Activated CD8-positive, alpha-beta T cell treated with anti-CD3 and anti-CD28 coated beads for 36 hours (primary cell): ENCODE measurements at regions not wholly inside any gene's neighbourhood (a gene's known extent, or its start where the extent isn't known, plus 50 kb on each side); places are given as distances from the start of the nearest gene placed in this dataset.

Experiments used
- ATAC-seq: fragments of 200-7000 bp; cut with Tn5 transposase; one replicate; pipeline ENCODE4 v1.10.0; 2021; ENCODE audit warnings: mild to moderate bottlenecking, moderate library complexity
- CTCF ChIA-PET: fragments of 350-600 bp; sonication (Branson Sonifier 250); formaldehyde crosslinking; loops from one replicate; lab custom pipeline; 2021; ENCODE audit warnings: antibody characterized with exemption; lab: Charles Lee
- POLR2A ChIA-PET: fragments of 350-600 bp; sonication (Branson Sonifier 250); formaldehyde crosslinking; loops from one replicate; lab custom pipeline; 2021; ENCODE audit warnings: antibody characterized with exemption; lab: Charles Lee
- DNase-seq: peaks from one replicate; pipeline ENCODE4 v3.0.0-alpha.2; 2020
- H3K27ac Mint-ChIP-seq: one replicate; pipeline ENCODE4 v1.8.0; 2021; ENCODE audit warnings: mild to moderate bottlenecking, mixed read lengths
- H3K27me3 Mint-ChIP-seq: one replicate; pipeline ENCODE4 v1.8.0; 2021; ENCODE audit warnings: mixed read lengths
- H3K36me3 Mint-ChIP-seq: one replicate; pipeline ENCODE4 v1.8.0; 2021; ENCODE audit warnings: low read depth, mixed read lengths
- H3K4me1 Mint-ChIP-seq: one replicate; pipeline ENCODE4 v1.8.0; 2021; ENCODE audit warnings: low read depth, mixed read lengths
- H3K4me3 Mint-ChIP-seq: one replicate; pipeline ENCODE4 v1.8.0; 2021; ENCODE audit warnings: mild to moderate bottlenecking, moderate library complexity, mixed read lengths
- H3K9me3 Mint-ChIP-seq: one replicate; pipeline ENCODE4 v1.8.0; 2021; ENCODE audit warnings: mixed read lengths
- CTCF ChIP-seq: fragments of 200-600 bp; IDR thresholded peaks from one replicate; pipeline ENCODE4 v1.8.0; 2022; ENCODE audit warnings: antibody characterized with exemption, mild to moderate bottlenecking
- intact Hi-C: fragments of 100-400 bp; cut with micrococcal nuclease; formaldehyde crosslinking; loops from one replicate; pipeline ENCODE4 v1.10.0; 2022

GRCh38 chr4:74548561-74548960, 103.6 kb downstream of the AREG start:
- Mint-ChIP-seq H3K27me3 (no peaks in the 10 kb centered on the region), H3K27ac (no peak overlapping the region), H3K9me3 (no peaks in the 10 kb centered on the region), H3K4me3 (no peak overlapping the region), H3K4me1 (peaks cover 3% of the 10 kb centered on the region), H3K36me3 (no peaks in the 10 kb centered on the region)
- CTCF ChIA-PET = no interaction called here
- intact Hi-C loops = no loop called here
- DNase-seq (no peak), ATAC-seq (no peak)
- POLR2A ChIA-PET = interaction anchor here (1.0 kb wide), 1 partner anchor 17 kb away, joined by 3 read pairs; no protein-coding TSS in a partner anchor
- TF ChIP-seq CTCF = no peak

- no peak for ATAC-seq
- ChIA-PET POLR2A (no interaction called here), CTCF (no interaction called here)
- H3K36me3 Mint-ChIP-seq = no peaks in the 10 kb centered on the region
- TF ChIP-seq CTCF = no peak
- H3K4me1 Mint-ChIP-seq = no peaks in the 10 kb centered on the region
- H3K27ac Mint-ChIP-seq = no peak overlapping the region
- intact Hi-C loops = no loop called here
- no peak for DNase-seq
- H3K27me3 Mint-ChIP-seq = peaks cover 1% of the 10 kb centered on the region
- no peak overlapping the region for H3K4me3 Mint-ChIP-seq
- H3K9me3 Mint-ChIP-seq = no peaks in the 10 kb centered on the region
These were observed 105.0 kb downstream of the AREG start for GRCh38 chr4:74549936-74550335.

- CTCF ChIA-PET = no interaction called here
- H3K27ac Mint-ChIP-seq = no peak overlapping the region
- ATAC-seq (no peak), DNase-seq (no peak)
- intact Hi-C loops = no loop called here
- TF ChIP-seq CTCF = no peak
- POLR2A ChIA-PET = no interaction called here
- H3K9me3 Mint-ChIP-seq = peaks cover 3% of the 10 kb centered on the region
- H3K36me3 Mint-ChIP-seq = no peaks in the 10 kb centered on the region
- no peak overlapping the region for H3K4me3 Mint-ChIP-seq
- no peaks in the 10 kb centered on the region for H3K4me1 Mint-ChIP-seq
- peaks cover 1% of the 10 kb centered on the region for H3K27me3 Mint-ChIP-seq
These were observed 110.3 kb downstream of the AREG start for GRCh38 chr4:74555231-74555630.

- CTCF ChIA-PET = no interaction called here
These were observed 110.9 kb downstream of the AREG start for GRCh38 chr4:74555843-74556242.

GRCh38 chr4:74559853-74560252, 114.9 kb downstream of the AREG start:
- no peak for DNase-seq

More at GRCh38 chr4:74555843-74556242, 110.9 kb downstream of the AREG start:
- no peak for DNase-seq
- TF ChIP-seq CTCF = no peak
- Mint-ChIP-seq H3K9me3 (peaks cover 3% of the 10 kb centered on the region), H3K27me3 (peaks cover 1% of the 10 kb centered on the region), H3K27ac (no peak overlapping the region), H3K36me3 (no peaks in the 10 kb centered on the region), H3K4me3 (no peak overlapping the region), H3K4me1 (no peaks in the 10 kb centered on the region)
- POLR2A ChIA-PET = no interaction called here
- intact Hi-C loops = no loop called here
- no peak for ATAC-seq

More at GRCh38 chr4:74559853-74560252, 114.9 kb downstream of the AREG start:
- H3K27me3 Mint-ChIP-seq = no peaks in the 10 kb centered on the region
- no peak for ATAC-seq
- intact Hi-C loops = no loop called here
- H3K4me3 Mint-ChIP-seq = no peak overlapping the region
- no peak overlapping the region for H3K27ac Mint-ChIP-seq
- H3K36me3 Mint-ChIP-seq = no peaks in the 10 kb centered on the region
- TF ChIP-seq CTCF = no peak
- H3K4me1 Mint-ChIP-seq = no peaks in the 10 kb centered on the region
- CTCF ChIA-PET = no interaction called here
- H3K9me3 Mint-ChIP-seq = peaks cover 3% of the 10 kb centered on the region
- POLR2A ChIA-PET = no interaction called here
